GM12878 (cell line): ENCODE measurements at regions not wholly inside any gene's neighbourhood (a gene's known extent, or its start where the extent isn't known, plus 50 kb on each side); places are given as distances from the start of the nearest gene placed in this dataset.

ENCODE experiments used
- CHD4 ChIP-seq: fragments of 200-600 bp; sonication (generic); IDR thresholded peaks from 2 replicates; pipeline ENCODE4 v1.6.1; 2016; ENCODE audit warnings: mild to moderate bottlenecking
- EP300 ChIP-seq, 2 experiments: fragments of 150-350 bp in 1 of 2; IDR thresholded peaks; 2 replicates each; pipeline ENCODE4 v1.6.1; 2011 to 2012; ENCODE audit warnings: low read depth in 2 of 2, low read length in 2 of 2, borderline replicate concordance in 1 of 2, improper control_type of control experiment in 1 of 2, inconsistent platforms in 1 of 2; ENCODE audit not compliant: control insufficient read depth in 1 of 2
- EZH2 ChIP-seq: IDR thresholded peaks from 2 replicates; pipeline ENCODE4 v1.6.1; 2012; ENCODE audit warnings: low read depth, mild to moderate bottlenecking, control low read depth, inconsistent platforms, low read length, borderline replicate concordance; ENCODE audit not compliant: control insufficient read depth
- FOXM1 ChIP-seq: IDR thresholded peaks from 2 replicates; pipeline ENCODE4 v1.6.1; 2012; ENCODE audit warnings: low read depth, mild to moderate bottlenecking, inconsistent platforms, low read length, moderate library complexity
- NFYB ChIP-seq: IDR thresholded peaks from 2 replicates; pipeline ENCODE4 v1.6.1; 2011; ENCODE audit warnings: low read depth, mild to moderate bottlenecking, low read length, improper control_type of control experiment, moderate library complexity; ENCODE audit not compliant: insufficient read depth
- POLR2A ChIP-seq: IDR thresholded peaks from 2 replicates; pipeline ENCODE4 v1.6.1; 2011; ENCODE audit warnings: low read depth, mild to moderate bottlenecking, low read length
- POLR2AphosphoS5 ChIP-seq: IDR thresholded peaks from 2 replicates; pipeline ENCODE4 v1.6.1; 2011; ENCODE audit warnings: mild to moderate bottlenecking, low read length, inconsistent platforms
- RB1 ChIP-seq: fragments of 450-650 bp; formaldehyde crosslinking; IDR thresholded peaks from 2 replicates; pipeline ENCODE4 v1.6.1; 2017; ENCODE audit warnings: mild to moderate bottlenecking, borderline replicate concordance
- TAF1 ChIP-seq: IDR thresholded peaks from 2 replicates; pipeline ENCODE4 v1.6.1; 2011; ENCODE audit warnings: mild to moderate bottlenecking, low read depth, low read length, borderline replicate concordance
- YY1 ChIP-seq: IDR thresholded peaks from 2 replicates; pipeline ENCODE4 v1.6.1; 2011; ENCODE audit warnings: low read depth, mild to moderate bottlenecking, low read length
- ZNF207 ChIP-seq: fragments of 450-650 bp; IDR thresholded peaks from 2 replicates; pipeline ENCODE4 v1.6.1; 2014; ENCODE audit warnings: antibody characterized with exemption, mild to moderate bottlenecking, borderline replicate concordance
- TF ChIP-seq, protein P1 (sequence below), 3 experiments: IDR thresholded peaks in 2 of 3; conservative IDR thresholded peaks in 1 of 3; 2 replicates each; pipeline ENCODE4 v1.5.1; 2011; ENCODE audit warnings: low read depth in 3 of 3, low read length in 3 of 3, mild to moderate bottlenecking in 3 of 3, control low read depth in 2 of 3, moderate library complexity in 2 of 3, inconsistent platforms in 1 of 3, mixed read lengths in 1 of 3; ENCODE audit not compliant: control insufficient read depth in 2 of 3, insufficient read depth in 1 of 3; ENCODE audit errors: extremely low read depth in 1 of 3
- TF ChIP-seq, protein P2 (sequence below): IDR thresholded peaks from 2 replicates; pipeline ENCODE4 v1.6.1; 2012; ENCODE audit warnings: mild to moderate bottlenecking, low read depth, low read length
- TF ChIP-seq, protein P3 (sequence below): IDR thresholded peaks from 2 replicates; pipeline ENCODE4 v1.6.1; 2012; ENCODE audit warnings: low read depth, low read length, improper control_type of control experiment

DNA sequence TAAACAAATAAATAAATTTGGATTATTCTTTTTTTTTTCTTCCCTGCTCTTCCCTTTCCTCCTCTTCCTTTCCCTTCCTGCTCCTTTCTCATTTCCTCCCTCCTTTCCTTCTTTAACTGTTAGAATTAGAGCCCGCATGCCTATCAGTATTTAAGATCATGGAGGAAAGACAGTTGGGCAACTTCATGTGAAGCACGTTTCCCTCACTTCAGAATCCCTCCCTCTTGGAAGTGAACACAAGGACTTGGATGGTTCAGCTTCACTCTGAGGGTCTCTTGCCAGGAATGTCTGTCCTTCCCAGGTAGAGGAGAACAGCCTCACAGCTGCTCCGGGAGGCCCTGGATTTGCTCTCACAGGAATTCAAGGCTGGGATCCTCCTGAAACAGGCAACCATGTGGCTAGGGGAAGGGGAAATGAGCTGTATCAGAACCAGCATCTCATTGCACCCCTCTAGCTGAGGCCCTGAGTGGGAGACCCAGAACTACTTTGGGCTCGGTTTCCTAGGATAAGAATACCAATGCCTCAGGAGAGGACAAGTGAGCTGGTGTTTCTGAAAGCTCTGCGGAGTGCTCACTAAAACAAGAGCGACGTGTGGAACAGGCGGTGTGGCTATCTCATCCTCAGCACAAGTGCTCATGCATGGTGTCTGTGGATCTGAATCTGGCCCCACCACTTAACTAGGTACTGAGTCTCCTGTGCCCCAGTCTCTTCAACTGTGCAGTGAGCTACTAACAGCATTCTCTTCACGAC, 230.5 kb downstream of the MYCN start:
- TF ChIP-seq CHD4 (no peak), EZH2 (no peak), POLR2A (no peak), POLR2AphosphoS5 (no peak), ZNF207 (no peak), TAF1 (no peak), NFYB (no peak), YY1 (no peak), EP300 (IDR thresholded peaks at IDR 0.05; ENCODE audit: borderline replicate concordance in 1 of 2, control insufficient read depth in 1 of 2, low read depth in 2 of 2, low read length in 2 of 2) (no peak), FOXM1 (no peak), RB1 (no peak)
- TF ChIP-seq, protein P1, sequence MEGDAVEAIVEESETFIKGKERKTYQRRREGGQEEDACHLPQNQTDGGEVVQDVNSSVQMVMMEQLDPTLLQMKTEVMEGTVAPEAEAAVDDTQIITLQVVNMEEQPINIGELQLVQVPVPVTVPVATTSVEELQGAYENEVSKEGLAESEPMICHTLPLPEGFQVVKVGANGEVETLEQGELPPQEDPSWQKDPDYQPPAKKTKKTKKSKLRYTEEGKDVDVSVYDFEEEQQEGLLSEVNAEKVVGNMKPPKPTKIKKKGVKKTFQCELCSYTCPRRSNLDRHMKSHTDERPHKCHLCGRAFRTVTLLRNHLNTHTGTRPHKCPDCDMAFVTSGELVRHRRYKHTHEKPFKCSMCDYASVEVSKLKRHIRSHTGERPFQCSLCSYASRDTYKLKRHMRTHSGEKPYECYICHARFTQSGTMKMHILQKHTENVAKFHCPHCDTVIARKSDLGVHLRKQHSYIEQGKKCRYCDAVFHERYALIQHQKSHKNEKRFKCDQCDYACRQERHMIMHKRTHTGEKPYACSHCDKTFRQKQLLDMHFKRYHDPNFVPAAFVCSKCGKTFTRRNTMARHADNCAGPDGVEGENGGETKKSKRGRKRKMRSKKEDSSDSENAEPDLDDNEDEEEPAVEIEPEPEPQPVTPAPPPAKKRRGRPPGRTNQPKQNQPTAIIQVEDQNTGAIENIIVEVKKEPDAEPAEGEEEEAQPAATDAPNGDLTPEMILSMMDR (IDR thresholded peaks at IDR 0.05 in 2 of 3, conservative IDR thresholded peaks at IDR 0.05 in 1 of 3; ENCODE audit: control insufficient read depth in 2 of 3, extremely low read depth in 1 of 3, insufficient read depth in 1 of 3, low read depth in 3 of 3, low read length in 3 of 3), result no peak
- TF ChIP-seq, protein P2, sequence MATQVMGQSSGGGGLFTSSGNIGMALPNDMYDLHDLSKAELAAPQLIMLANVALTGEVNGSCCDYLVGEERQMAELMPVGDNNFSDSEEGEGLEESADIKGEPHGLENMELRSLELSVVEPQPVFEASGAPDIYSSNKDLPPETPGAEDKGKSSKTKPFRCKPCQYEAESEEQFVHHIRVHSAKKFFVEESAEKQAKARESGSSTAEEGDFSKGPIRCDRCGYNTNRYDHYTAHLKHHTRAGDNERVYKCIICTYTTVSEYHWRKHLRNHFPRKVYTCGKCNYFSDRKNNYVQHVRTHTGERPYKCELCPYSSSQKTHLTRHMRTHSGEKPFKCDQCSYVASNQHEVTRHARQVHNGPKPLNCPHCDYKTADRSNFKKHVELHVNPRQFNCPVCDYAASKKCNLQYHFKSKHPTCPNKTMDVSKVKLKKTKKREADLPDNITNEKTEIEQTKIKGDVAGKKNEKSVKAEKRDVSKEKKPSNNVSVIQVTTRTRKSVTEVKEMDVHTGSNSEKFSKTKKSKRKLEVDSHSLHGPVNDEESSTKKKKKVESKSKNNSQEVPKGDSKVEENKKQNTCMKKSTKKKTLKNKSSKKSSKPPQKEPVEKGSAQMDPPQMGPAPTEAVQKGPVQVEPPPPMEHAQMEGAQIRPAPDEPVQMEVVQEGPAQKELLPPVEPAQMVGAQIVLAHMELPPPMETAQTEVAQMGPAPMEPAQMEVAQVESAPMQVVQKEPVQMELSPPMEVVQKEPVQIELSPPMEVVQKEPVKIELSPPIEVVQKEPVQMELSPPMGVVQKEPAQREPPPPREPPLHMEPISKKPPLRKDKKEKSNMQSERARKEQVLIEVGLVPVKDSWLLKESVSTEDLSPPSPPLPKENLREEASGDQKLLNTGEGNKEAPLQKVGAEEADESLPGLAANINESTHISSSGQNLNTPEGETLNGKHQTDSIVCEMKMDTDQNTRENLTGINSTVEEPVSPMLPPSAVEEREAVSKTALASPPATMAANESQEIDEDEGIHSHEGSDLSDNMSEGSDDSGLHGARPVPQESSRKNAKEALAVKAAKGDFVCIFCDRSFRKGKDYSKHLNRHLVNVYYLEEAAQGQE, result no peak
- TF ChIP-seq, protein P3, sequence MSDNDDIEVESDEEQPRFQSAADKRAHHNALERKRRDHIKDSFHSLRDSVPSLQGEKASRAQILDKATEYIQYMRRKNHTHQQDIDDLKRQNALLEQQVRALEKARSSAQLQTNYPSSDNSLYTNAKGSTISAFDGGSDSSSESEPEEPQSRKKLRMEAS, result no peak
